ENCODE measurements at regions not wholly inside any gene's neighbourhood (a gene's known extent, or its start where the extent isn't known, plus 50 kb on each side); places are given as distances from the start of the nearest gene placed in this dataset.
A peak's percentile ranks its signal among the peaks of the same experiment; 100 is the strongest.

DNA sequence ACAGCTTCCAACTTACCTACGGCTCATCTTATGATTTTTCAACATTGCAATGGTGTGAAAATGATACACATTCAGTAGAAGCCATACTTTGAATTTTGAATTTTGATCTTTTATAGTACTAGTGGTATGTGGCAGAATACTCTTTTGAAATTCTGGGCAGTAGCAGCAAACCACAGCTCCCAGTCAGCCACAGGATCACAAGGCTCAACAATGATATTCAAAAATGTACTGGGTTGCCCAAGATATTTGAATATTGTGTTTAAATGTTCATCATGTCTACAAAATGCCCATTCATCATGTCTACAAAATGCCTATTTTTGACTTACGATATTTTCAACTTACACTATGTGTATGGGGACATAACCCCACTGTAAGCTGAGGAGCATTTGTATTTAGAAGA lies 81.3 kb upstream of the PRR16 start:
- Mint-ChIP-seq H3K27me3 (ENCODE audit: low read depth in 3 of 3) (peaks cover 0 to 2% (median 0%) of the 10 kb centered on the region in 3 donors), H3K9me3 (peaks cover 10 to 25% (median 20%) of the 10 kb centered on the region in 7 donors), H3K4me1 (peaks cover 13% of the 10 kb centered on the region), H3K4me3 (no peak overlapping the region), H3K27ac (no peak overlapping the region), H3K36me3 (peaks cover 2 to 3% of the 10 kb centered on the region in 2 donors)
- Histone ChIP-seq H4K20me1 (ENCODE audit: insufficient read depth, low read length) (no peaks in the 10 kb centered on the region), H3K4me1 (ENCODE audit: control insufficient read depth in 1 of 2, insufficient read depth in 2 of 2, low read length in 2 of 2) (peaks cover 10 to 12% of the 10 kb centered on the region in 2 donors), H3K4me3 (replicated peaks in 1 of 3; ENCODE audit: low read depth in 2 of 3, low read length in 3 of 3) (no peak overlapping the region), H3K27me3 (ENCODE audit: control insufficient read depth in 2 of 2, insufficient read depth in 2 of 2, low read length in 2 of 2) (no peaks in the 10 kb centered on the region), H3K4me2 (replicated peaks; ENCODE audit: extremely low read depth, low read length, poor library complexity, severe bottlenecking) (no peak overlapping the region), H3K9me3 (replicated peaks in 1 of 2; ENCODE audit: control insufficient read depth in 1 of 2, insufficient read depth in 1 of 2, low read length in 2 of 2) (peaks cover 20 to 23% of the 10 kb centered on the region in 2 donors), H3K9ac (ENCODE audit: insufficient read depth, low read length, poor library complexity, severe bottlenecking) (no peak overlapping the region), H3K79me2 (ENCODE audit: insufficient read depth, low read length) (no peaks in the 10 kb centered on the region), H3K27ac (ENCODE audit: low read depth in 1 of 2, low read length in 2 of 2) (no peak overlapping the region), H2AFZ (ENCODE audit: insufficient read depth, low read depth, low read length, poor library complexity, severe bottlenecking) (no peak overlapping the region), H3K36me3 (replicated peaks in 1 of 2; ENCODE audit: control insufficient read depth in 1 of 2, insufficient read depth in 2 of 2, low read length in 2 of 2) (no peaks in the 10 kb centered on the region)
- DNase-seq, result no peak
- TF ChIP-seq CTCF (IDR thresholded peaks at IDR 0.05), result no peak
- intact Hi-C loops (cut with micrococcal nuclease), result no loop called here
- no CpG with 5 or more reads among the region's 2 CpGs for WGBS (ENCODE audit: insufficient coverage)

- Histone ChIP-seq H3K4me2 (replicated peaks; ENCODE audit: extremely low read depth, low read length, poor library complexity, severe bottlenecking) (no peak overlapping the region), H2AFZ (ENCODE audit: insufficient read depth, low read depth, low read length, poor library complexity, severe bottlenecking) (peak overlapping the region; percentile 6), H3K9ac (ENCODE audit: insufficient read depth, low read length, poor library complexity, severe bottlenecking) (no peak overlapping the region), H4K20me1 (ENCODE audit: insufficient read depth, low read length) (no peaks in the 10 kb centered on the region), H3K4me1 (ENCODE audit: control insufficient read depth in 1 of 2, insufficient read depth in 2 of 2, low read length in 2 of 2) (peaks cover 22 to 26% of the 10 kb centered on the region in 2 donors), H3K4me3 (replicated peaks in 1 of 3; ENCODE audit: low read depth in 2 of 3, low read length in 3 of 3) (no peak overlapping the region), H3K27ac (ENCODE audit: low read depth in 1 of 2, low read length in 2 of 2) (peak overlapping the region in 1 of 2 donors; percentile 69), H3K36me3 (replicated peaks in 1 of 2; ENCODE audit: control insufficient read depth in 1 of 2, insufficient read depth in 2 of 2, low read length in 2 of 2) (no peaks in the 10 kb centered on the region), H3K79me2 (ENCODE audit: insufficient read depth, low read length) (no peaks in the 10 kb centered on the region), H3K27me3 (ENCODE audit: control insufficient read depth in 2 of 2, insufficient read depth in 2 of 2, low read length in 2 of 2) (no peaks in the 10 kb centered on the region), H3K9me3 (replicated peaks in 1 of 2; ENCODE audit: control insufficient read depth in 1 of 2, insufficient read depth in 1 of 2, low read length in 2 of 2) (no peaks in the 10 kb centered on the region)
- DNase-seq, result no peak
- H3K36me3 Mint-ChIP-seq, result no peaks in the 10 kb centered on the region
- H3K4me3 Mint-ChIP-seq, result no peak overlapping the region
- peak overlapping the region in 1 of 7 donors; percentile 87 for H3K27ac Mint-ChIP-seq
- H3K27me3 Mint-ChIP-seq (ENCODE audit: low read depth in 3 of 3), result peaks cover 0 to 2% (median 0%) of the 10 kb centered on the region in 3 donors
- intact Hi-C loops (cut with micrococcal nuclease), result no loop called here
- H3K9me3 Mint-ChIP-seq, result peaks cover 0 to 3% (median 0%) of the 10 kb centered on the region in 7 donors
- peaks cover 25% of the 10 kb centered on the region for H3K4me1 Mint-ChIP-seq
- no peak for TF ChIP-seq CTCF (IDR thresholded peaks at IDR 0.05)
Observed at GRCh38 chr5:120386981-120387380, 77.1 kb upstream of the PRR16 start.
